GM19395 (cell line): ENCODE measurements at regions not wholly inside any gene's neighbourhood (a gene's known extent, or its start where the extent isn't known, plus 50 kb on each side); places are given as distances from the start of the nearest gene placed in this dataset.

Experiments used
- ATAC-seq: cut with Tn5 transposase; IDR thresholded peaks from one replicate; pipeline ENCODE4 v1.9.1; 2021; ENCODE audit warnings: mild to moderate bottlenecking, moderate library complexity; ENCODE audit not compliant: unreplicated experiment

- ATAC-seq = no peak
These were observed 78.0 kb upstream of the CTLA4 start for GRCh38 chr2:203789618-203790017.

DNA sequence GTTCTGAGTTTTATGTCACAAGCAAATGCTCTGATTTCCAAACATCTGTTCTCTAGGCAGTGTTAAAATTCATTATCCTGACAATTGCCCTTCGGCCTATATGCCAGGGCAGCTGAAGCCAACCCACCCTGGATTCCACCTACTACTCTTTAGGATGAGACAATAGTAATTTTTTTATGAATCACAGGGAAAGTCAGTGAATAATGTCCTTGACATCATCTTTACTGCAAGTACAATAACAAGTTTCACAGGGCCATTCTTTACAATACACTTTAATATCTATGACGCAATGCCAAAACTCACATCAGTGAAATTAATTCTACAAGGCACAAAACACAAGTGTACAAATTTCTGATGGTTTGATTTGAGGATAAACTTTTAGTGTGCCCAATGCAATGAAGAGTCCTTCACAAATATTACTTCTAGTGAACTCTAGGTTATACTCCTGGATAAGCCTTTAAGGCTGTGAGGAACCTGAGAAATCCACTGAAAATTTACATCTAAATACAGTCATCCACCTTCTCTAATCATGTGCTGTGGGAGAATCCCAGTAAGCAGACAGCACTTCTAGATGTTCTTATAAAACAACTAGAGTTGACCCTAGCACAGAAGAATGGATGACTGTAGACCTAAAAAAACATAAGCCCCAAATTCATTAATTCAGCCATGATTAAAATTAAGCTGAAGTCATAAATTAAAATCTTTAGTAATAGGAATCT lies 77.3 kb upstream of the CTLA4 start:
- ATAC-seq = no peak

- no peak for ATAC-seq
These were observed 71.1 kb upstream of the CTLA4 start for GRCh38 chr2:203796248-203797010.

DNA sequence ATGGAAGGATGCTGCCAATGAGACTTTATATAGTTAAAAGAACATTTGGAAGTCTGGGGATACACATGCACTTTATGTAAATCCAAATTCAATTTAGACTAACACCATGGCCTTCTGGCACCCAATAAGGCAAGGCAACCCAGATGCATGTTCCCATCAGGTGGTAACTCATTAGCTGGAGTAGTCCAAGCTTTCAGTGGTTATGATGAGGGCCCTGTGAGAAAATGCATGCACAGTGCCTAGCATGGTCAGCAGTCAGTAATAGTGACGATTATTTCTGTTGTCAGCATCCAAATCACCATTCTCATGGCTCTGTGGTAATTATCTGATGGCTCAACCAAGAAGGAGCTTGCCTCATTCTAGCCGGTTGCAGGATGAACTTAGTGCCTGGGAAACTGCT lies 70.3 kb upstream of the CTLA4 start:
- ATAC-seq = no peak

GRCh38 chr2:203797712-203798111 lies 69.9 kb upstream of the CTLA4 start:
- ATAC-seq = no peak

GRCh38 chr2:203798296-203799087 lies 69.1 kb upstream of the CTLA4 start:
- ATAC-seq = no peak

- ATAC-seq = peak; percentile 95
These were observed 67.7 kb upstream of the CTLA4 start for GRCh38 chr2:203799908-203800307.

DNA sequence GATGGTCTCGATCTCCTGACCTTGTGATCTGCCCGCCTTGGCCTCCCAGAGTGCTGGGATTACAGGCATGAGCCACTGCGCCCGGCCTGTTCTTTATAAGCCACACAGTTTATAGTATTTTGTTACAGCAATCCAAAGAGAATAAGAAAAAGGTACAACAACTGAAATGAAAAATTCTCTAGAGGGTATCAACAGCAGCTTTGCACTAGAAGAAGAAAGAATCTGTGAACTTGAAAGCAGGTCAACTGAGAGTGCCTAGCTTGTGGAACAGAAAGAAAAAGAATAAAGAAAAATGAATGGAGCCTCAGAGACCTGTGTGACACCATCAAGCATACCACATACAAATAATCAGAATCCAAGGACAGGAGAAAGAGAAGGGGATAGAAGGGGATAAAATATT lies 66.8 kb upstream of the CTLA4 start:
- no peak for ATAC-seq

- no peak for ATAC-seq
These were observed 65.1 kb upstream of the CTLA4 start for GRCh38 chr2:203802342-203803052.

DNA sequence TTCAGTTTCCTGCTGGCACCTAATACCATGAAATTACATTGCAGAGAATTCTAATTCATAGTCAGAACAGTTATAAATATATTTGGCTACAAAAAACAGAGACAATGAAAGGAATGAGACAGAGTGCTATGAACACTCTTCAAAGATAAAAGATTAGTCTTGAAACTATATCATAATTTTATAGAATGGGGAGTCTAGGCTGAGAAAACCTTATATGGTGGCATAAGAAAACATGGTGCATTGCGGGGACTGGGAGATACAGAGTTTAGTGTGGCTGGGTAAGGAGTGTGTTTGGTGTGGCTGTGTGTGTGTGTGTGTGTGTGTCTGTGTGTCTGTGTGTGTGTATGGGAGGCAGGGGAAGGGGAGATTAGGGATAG lies 64.5 kb upstream of the CTLA4 start:
- no peak for ATAC-seq

- no peak for ATAC-seq
These were observed 63.5 kb upstream of the CTLA4 start for GRCh38 chr2:203804070-203804469.

GRCh38 chr2:203804764-203805485 lies 62.6 kb upstream of the CTLA4 start:
- no peak for ATAC-seq

- ATAC-seq = no peak
These were observed 62.1 kb upstream of the CTLA4 start for GRCh38 chr2:203805486-203805838.

DNA sequence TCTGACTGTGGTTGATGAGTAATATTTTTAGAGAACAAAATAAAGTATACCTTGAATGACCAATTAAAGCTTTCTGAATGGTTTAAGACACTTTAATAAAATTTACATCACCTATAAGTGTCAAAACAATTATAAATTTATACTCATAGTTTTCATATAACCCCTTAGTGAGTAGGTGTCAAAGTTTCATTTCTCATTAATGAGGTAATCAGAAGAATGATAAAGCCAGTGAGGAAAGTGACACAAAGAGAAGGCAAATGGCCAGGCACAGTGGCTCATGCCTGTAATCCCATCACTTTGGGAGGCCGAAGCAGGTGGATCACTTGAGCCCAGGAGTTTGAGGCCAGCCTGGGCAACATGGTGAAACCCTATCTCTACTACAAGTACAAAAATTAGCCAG lies 60.8 kb upstream of the CTLA4 start:
- ATAC-seq = no peak

GRCh38 chr2:203808046-203808750 lies 59.4 kb upstream of the CTLA4 start:
- no peak for ATAC-seq

DNA sequence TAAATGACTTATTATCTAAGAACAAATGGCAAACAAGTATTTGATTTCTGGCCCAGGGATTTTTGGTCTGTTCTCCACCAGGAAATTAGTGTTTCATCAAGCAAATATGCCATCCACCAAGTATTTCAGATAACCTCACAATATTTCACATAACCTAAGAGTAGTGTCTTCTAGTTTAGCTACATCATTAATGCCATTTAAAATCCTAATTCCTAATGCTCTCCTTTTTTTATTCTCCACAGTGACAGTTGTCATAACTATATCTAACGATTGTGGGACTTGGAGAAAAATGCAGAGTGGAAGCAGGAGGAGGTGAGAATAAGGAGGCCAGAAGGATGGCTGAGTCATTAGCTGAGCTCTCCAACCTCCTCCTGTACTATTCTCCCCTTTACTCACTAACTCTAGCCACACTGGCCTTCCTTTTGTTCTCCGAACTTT lies 58.5 kb upstream of the CTLA4 start:
- ATAC-seq = no peak

GRCh38 chr2:203809991-203810510 lies 57.5 kb upstream of the CTLA4 start:
- no peak for ATAC-seq

- no peak for ATAC-seq
These were observed 55.9 kb upstream of the CTLA4 start for GRCh38 chr2:203811491-203812221.
